GM18858 (cell line): ENCODE measurements at regions not wholly inside any gene's neighbourhood (a gene's known extent, or its start where the extent isn't known, plus 50 kb on each side); places are given as distances from the start of the nearest gene placed in this dataset.

Experiments
- ATAC-seq: cut with Tn5 transposase; IDR thresholded peaks from one replicate; pipeline ENCODE4 v1.9.1; 2021; ENCODE audit not compliant: unreplicated experiment

DNA sequence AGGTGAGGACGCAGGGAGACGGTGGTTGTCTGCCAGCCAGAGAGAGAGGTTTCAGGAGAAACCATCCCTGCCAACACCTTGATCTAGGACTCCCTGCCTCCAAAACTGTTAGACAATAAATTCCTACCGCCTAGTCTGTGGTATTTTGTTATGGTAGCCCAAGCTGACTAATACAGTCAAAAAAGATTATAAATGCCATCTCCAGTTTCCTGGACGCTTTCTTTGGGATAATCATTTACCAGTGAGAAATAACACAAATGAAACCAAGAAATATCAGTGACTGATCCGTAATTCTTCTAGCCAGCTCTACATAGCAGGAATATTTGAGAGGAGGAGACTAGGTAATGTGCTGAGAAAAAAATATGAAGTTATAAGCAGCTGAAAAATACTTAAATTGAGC lies 707.8 kb upstream of the LMCD1 start:
- no peak for ATAC-seq

DNA sequence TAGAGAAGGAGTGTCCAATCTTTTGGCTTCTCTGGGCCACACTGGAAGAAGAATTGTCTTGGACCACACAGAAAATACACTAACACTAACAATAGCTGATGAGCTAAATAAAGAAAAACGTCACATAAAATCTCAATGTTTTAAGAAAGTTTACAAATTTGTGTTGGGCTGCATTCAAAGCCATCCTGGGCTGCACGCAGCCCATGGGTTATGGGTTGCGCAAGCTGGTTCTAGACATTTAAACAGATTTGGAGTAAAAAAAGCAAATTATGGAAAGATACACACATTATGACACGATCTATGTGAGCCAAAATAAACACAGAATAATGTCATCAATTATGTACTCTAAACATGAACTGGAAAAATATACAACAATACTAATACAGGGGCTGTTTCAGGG lies 703.3 kb upstream of the LMCD1 start:
- ATAC-seq, result no peak

DNA sequence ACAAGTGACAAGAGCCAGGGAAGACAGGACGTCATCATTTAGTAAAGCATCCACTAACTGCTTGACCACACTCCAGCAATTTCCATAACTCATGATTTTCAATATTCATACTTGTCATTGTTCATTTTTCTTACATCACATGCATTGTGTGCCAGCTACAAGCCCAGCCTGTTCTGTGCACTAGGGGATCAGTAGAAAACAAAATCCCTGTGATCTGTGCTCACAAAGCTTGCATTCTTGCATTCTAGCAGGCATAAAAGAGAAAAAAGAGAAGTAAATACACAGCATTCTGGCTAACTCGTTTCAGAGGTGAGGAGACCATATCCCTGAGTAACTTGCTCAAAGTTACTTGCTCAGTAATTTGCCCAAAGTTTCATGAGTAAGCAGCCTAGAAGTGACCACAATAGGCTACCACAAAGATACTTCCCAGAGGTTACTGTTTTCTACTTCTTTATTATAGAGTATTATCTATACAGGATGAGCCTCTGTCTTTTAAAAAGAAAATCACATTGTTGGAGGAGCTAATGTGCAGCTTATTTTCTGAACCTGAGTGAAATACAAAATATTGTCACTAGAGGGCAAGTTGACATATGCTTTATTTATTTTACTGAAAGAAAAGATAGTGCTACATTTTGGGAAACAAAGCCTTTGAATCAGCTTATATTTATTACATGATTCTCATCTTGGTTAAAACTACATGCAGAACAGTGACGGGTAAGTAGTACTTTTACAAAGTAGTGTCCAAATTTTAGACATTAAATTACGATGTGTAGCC lies 701.4 kb upstream of the LMCD1 start:
- ATAC-seq, result no peak

DNA sequence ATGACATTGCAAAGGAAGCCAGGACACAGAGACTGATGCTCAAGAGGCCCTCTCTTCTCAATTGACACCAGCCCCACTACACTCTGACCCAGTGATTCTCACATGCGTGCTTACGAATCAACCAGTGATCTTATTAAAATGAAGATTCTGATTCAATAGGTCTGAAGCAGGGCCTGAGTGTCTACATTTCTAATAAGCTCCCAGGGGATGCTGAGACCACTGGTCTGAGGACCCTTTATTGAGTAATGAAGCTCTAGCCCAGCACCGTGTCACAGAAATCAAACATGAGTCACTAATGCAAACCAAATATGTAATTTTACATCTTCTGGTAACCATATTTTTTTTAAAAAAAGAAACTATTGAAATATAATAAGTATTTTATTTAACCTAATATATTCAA lies 689.1 kb upstream of the LMCD1 start:
- no peak for ATAC-seq

DNA sequence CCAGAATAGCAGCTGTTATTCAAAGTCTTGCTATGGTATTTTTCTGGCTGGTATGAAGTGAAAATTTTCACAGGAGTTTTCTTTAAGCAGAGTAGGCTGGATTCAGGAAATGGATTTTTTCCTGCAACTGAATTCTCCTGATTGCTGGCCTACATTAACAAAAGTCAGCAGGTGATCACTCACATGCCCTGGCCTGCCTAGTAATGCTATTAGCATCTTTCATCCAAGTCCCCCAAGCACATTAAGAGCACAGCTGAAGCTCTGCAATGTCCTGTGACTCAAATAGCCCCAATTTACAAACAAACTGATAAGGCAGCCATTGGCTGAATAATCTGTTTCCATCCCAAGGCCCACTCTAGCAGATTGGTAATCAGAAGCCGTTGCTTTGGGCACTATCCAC lies 688.3 kb upstream of the LMCD1 start:
- no peak for ATAC-seq

DNA sequence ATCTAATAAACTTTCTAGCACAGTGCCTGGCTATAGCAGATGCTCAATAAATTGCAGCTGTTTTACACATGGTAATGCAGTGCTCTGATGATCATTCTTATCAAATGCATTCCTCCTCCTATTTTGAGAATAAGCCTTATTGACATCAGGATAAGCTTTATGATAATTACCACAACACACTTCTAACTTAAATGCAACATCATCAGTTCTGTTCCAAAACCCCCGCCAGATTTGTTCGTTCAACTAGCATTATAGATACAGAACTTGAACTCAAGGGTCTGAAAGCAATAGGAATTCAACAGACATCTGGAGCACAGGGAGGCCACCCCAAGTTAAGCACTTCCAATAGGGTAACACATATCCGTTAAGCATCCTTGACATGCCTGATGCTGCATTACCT lies 684.4 kb upstream of the LMCD1 start:
- ATAC-seq, result no peak

DNA sequence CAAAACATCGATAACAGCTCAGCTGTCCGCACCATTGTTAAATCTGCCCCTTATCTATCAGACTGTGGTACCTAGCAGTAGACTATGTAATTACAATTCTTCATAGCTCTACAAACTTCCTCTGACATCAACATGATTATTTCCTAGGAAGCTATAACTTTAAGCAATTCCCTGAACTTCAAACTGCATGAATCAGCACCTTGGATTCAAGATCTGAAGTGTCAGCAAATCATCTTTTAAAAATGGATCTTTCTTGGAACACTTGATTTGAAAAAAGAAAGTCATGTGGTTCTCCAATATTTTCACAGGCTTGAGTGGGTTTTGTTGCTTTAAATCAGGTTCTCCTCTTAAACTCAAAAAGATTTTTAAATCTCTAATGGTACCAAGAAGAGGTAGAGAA lies 680.7 kb upstream of the LMCD1 start:
- ATAC-seq, result no peak

DNA sequence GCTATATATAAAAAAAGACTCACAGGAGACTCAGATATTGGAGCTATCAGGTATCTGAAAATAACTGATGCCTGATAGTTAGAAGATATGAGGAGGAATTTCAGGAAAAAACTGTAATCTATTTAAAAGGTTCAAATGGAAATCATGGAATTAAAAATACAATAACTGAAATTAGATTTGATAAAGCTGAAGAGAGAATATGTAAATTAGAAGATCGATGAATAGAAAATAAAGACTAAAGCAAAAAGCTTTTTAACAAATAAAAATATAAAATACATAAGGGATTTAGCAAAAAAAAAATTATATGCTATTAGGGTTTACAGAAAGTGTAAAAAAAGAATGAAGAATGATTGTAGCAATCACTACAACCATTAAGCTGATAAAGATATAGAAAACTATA lies 679.8 kb upstream of the LMCD1 start:
- no peak for ATAC-seq

DNA sequence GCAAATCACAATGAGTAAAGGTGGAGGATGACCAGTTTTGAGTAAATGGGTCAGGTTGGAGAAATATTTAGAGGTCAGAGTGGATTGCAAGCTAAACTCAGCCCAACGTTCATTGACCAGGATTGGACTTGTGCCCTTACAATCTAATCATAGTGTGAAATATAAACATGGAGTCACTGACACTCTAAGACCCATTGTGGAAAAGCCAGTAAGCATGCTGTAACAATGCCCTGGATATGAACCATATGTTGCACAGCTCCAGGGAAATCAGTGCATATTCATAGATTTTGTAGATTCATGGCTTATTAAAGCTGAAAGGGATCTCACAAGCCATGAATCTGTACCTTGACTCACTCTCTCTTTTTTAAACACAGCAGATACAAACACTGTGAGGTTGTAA lies 660.2 kb upstream of the LMCD1 start:
- ATAC-seq, result no peak

DNA sequence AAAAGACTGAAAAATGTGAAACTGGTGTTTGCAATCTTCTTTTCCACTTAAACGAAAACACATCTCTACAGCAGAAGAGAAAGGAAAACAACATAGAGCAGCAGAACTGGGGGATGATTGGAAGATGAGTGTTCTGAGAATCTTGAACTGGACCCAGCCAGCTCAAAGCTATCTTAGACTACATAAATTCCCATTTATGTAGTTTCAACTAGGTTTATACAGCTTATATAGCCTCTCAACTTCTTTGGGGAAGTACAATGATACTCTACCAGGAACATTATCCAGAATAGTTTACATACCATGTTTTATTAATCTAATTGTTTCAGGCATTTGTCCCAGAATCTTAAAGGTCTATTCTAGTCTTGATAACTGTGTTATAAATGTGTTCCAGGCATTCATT lies 658.2 kb upstream of the LMCD1 start:
- no peak for ATAC-seq

DNA sequence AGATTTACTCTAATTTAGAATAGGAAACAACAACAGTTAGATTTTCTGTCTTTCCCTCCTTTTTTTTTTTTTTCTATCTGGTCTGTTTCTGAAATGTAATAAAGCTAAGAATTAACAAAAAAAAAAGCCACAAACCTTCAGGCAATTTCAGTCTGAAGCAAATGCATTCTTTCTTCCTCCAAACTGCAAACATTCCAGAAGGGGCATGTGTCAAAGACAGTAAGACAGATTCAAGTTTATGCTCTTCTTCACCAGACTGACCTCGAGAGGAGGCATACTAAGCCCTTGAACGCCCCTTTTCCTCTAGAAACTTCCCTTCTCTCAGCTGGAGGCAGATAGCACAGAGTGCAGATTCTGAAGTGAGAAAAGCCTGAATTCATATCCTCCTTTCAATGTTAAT lies 654.6 kb upstream of the LMCD1 start:
- ATAC-seq, result no peak

DNA sequence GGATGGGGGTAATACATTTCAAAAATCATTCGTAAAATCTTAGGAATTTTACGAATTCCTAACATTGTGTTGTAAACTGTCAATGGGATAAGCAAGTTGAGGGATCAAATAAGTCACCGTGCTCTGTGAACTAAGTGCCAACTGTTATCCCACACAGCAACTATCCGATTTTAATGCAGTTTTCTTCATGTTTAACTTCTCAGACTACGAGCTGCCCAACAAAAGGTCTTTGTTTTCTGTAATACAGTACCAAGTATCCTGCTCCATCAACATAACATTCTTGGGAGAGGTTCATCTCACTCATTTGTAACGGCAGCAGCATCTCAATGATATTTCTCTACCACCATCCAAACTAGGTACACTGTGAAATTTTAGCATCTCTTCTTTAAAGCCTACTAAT lies 654.1 kb upstream of the LMCD1 start:
- ATAC-seq, result no peak

DNA sequence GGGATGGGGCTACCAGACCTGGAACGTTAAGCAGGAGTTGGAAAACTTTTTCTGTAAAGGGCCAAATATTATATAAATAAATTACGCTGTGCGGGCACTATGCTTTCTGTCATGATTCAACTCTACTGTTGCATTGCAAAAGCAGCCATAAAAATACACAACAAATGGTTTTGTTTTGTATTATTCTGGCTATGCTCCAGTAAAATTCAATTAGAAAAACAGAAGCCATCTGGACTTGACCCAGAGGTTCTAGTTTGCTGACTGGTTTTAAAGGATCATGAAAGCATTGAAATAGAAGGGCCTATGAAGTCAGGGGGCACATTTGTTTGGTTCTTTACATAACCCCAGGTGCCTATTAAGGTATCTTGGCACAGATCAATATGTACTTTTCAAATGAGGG lies 647.4 kb upstream of the LMCD1 start:
- no peak for ATAC-seq

DNA sequence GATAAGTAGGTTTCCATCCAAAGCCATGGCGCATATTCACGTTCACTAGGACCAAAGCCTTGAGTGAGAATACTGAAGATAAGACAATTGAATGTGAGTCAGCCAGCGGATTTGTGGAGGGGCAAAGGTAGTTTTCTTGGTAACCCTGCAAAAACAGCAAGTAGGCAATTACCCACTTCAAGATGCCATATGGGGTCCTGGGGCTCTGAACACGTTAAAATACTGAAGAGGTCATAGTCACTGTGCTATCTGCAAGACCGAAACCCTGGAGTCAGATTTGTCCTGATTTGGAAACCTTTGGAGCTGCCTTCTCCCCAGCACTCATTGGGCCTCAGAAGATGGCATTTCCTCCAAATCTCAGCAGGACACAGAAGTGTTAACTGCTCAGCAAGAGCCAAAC lies 646.9 kb upstream of the LMCD1 start:
- no peak for ATAC-seq

DNA sequence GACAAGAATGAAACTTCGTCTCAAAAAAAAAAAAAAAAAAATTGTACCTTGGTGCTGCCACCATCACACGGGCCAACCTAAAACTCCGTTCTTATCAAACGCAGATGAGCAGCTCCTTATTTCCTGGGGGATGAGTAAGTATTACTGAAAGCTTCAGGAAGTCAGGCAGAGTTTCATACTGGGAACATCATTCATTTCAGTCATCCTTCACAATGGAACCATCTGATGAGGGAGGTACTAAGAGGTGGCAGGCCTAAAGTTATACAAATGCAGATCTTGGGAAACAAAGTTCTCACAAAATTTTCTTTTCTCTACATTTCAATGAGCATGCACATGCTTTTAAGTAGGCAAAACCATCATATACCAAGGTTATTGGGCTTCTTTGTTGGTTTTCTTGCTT lies 636.0 kb upstream of the LMCD1 start:
- ATAC-seq, result no peak

DNA sequence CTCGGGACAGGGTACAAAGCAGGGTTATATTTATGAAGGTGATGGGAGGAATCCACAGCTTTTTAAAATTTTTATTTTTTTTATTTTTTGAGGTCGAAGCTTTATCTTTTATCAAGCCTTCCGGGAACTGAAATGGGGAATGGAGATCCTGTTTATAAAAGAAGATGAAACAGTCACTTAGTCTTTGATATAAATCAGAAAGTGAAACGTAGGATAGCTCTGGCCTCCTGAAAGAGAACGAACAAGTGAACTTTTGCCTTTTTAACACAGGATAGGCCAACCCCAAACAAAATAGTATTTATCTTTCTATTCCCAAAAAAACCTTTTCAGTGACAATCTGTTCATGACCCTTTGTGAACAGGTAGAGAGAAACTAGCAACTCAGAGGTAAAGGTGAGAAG lies 634.0 kb upstream of the LMCD1 start:
- ATAC-seq, result no peak

DNA sequence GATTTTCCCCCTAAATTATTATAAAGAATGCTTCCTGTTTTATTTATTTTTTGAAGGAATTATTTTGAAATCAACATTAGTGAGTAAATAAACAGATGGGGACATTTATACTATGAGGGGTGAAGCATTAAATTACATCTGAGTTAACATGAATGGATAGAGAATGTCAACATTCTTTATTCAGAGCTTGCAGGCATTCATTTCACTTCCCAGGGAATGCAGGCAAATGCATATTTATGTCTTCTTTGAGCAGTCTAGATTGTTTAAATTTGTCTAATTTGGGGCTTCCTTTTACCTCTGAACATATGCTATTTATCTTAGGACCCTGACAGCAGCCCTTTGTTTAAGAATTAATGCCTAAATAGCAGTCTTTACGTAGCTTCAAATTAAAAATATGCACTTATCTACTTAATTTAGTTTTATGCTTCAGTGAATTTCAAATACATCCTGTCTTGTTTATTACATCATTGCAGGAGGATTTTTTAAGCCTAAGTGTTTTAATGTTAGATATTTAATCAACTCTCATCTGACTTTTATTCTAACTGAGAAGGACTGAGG lies 630.5 kb upstream of the LMCD1 start:
- ATAC-seq, result no peak

DNA sequence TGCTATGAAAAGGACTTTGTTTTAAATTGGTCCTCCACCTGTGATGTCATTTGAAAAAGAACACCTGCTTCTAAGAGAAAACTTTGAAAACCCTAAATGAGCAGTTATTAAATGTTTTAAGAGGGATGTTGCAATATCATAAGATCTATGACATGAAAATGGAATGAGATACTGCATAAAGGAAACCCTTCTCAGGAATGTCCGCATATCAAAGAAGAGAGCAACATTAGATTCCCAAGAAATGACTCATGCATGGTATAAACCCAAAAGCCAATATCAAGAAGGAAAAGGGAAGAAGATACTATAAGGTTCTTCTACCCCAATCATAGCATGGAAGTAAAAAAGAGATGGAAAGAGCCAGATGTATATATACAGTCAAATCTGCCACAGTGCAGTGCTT lies 627.5 kb upstream of the LMCD1 start:
- ATAC-seq, result no peak

DNA sequence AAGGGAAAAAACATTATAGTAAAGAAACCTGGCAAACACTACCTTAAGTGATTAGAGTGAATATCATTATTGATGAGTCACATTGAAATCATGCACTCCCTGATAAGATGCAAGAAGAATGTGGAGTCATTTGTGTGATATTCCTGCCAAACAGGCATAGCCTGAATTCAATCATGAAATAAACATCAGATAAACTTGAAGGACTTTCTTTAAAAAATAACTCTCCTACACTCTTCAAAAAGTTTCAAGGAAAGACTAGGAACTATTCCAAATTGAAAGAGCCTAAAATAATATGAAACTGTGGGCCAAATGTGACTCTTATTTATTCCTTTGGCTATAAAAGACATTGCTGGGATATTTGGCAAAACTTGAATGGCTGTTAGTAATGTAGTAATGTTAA lies 625.7 kb upstream of the LMCD1 start:
- ATAC-seq, result no peak

DNA sequence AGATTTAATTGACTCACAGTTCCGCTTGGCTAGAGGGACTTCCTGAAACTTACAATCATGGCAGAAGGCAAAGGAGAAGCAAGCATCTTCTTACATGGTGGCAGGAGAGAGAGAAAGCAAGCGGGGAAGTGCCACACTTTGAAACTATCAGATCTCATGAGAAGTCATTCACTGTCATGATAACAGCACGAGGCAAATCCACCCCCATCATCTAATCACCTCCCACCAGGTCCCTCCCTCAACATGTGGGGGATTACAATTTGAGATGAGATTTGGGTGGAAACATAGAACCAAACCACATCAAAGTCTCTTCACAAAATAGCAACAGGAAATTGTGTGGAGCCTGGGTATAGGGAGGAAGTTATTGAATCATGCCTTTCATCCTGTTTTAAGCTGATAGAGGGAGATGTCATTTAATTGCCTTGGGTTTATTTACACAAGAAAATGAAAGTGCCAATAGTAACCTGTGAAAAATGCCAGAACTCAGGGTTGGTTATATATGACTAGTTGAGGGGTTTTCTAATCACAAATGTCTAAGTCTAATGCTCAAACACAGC lies 624.8 kb upstream of the LMCD1 start:
- ATAC-seq, result no peak

DNA sequence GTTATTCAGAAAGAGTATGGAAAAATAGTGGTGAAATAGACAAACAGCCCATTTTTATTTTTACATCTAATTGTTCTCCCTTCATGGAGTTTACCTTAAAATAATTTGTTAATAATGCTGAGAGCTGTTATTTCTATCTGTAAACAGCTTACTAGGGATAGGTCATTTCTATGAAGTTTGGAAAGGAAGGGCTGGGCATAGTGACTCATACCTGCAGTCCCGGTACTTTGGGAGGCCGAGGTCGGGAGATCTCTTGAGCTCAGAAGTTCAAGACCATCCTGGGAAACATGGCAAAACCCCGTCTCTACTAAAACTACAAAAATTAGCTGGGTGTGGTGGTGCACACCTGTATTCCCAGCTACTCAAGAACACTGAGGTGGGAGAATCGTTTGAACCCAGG lies 624.3 kb upstream of the LMCD1 start:
- ATAC-seq, result no peak

DNA sequence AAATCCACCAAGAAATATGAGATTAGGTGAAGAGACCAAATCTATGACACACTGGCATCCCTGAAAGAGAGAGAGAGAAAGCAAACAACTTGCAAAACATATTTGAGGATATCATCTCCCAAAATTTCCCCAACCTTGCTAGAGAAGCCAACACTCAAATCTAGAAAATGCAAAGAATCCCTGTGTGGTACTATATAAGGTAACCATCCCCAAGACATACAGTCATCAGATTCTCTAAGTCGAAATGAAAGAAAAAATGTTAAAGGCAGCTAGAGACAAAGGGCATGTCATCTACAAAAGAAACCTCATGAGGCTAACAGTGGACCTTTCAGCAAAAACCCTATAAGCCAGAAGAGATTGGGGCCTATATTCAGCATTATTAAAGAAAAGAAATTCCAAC lies 622.1 kb upstream of the LMCD1 start:
- ATAC-seq, result no peak

DNA sequence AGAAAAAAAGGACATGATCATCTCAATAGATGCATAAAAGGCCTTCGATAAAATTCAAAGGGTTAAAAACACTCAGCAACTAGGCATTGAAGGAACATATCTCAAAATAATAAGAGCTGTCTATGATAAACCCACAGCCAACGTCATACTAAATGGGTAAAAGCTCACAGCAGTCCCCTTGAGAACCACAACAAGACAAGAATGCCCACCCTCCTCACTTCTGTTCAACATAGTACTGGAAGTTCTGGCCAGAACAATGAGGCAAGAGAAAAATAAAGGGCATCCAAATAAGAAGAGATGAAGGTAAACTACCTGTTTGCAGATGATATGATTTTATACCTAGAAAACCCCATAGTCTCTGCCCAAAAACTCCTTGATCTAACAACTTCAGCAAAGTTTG lies 619.7 kb upstream of the LMCD1 start:
- no peak for ATAC-seq
